ENCODE measurements at regions not wholly inside any gene's neighbourhood (a gene's known extent, or its start where the extent isn't known, plus 50 kb on each side); places are given as distances from the start of the nearest gene placed in this dataset.

DNA sequence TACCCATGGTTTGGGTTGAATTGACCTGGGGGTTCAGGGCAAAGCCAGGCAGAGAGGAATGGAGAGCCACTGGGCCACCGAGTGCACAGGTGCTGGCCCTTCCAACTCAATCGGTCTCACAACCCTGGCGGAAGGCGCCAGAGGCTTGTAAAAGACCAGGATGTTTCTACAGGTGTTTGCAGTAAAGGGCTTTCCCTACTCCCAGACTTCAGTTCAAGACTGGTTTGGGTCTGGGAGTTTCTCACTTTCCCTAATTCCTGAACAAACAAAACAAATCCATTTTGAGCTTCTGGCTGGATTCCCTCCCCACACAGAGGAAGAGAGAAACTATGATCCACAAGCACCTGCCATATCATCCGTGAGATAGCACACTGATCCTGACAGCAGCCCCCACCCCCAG lies 125.2 kb upstream of the KLF4 start:
- ChIA-PET POLR2A (no interaction called here), CTCF (interaction anchor here (0.6 kb wide), 1 partner anchor 10 kb away, joined by 4 read pairs; no protein-coding TSS in a partner anchor)
- Histone ChIP-seq H3K4me3 (ENCODE audit: low read depth, low read length) (no peak overlapping the region), H3K36me3 (ENCODE audit: control insufficient read depth in 2 of 2, insufficient read depth in 1 of 2, low read length in 2 of 2) (no peaks in the 10 kb centered on the region), H3K9me3 (ENCODE audit: control insufficient read depth, insufficient read depth, low read depth, low read length) (no peaks in the 10 kb centered on the region), H3K27ac (ENCODE audit: extremely low read depth, low read depth, low read length) (no peak overlapping the region), H3K4me1 (ENCODE audit: control insufficient read depth, insufficient read depth, low read length) (no peaks in the 10 kb centered on the region)
- TF ChIP-seq PRDM1 (tag by site-specific recombination; IDR thresholded peaks at IDR 0.05): no peak

DNA sequence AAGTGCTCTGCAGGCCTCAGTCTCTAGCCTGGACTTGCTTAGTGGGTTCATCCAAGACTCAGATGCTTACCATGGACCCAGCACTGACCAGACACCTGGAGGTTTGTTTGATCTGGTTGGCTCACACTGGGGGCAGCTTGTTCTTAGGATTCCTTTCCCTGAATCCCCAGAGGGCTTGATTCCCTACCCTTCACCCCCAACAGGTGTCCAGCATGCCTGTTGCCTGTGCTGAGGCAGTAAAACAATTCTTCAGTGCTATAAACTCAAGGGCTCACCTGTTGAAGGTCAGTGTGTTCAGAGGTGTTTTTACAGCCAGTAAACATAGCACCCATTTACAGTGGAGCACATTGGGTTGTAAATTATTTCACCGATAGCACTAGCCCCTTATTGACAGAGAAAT lies 123.8 kb upstream of the KLF4 start:
- TF ChIP-seq ZNF223 (tag by site-specific recombination; IDR thresholded peaks at IDR 0.05): no peak
- TF ChIP-seq, protein P1, sequence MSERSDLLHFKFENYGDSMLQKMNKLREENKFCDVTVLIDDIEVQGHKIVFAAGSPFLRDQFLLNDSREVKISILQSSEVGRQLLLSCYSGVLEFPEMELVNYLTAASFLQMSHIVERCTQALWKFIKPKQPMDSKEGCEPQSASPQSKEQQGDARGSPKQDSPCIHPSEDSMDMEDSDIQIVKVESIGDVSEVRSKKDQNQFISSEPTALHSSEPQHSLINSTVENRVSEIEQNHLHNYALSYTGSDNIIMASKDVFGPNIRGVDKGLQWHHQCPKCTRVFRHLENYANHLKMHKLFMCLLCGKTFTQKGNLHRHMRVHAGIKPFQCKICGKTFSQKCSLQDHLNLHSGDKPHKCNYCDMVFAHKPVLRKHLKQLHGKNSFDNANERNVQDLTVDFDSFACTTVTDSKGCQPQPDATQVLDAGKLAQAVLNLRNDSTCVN (tag by site-specific recombination; optimal IDR thresholded peaks at IDR 0.05): no peak
- TF ChIP-seq SCRT2 (tag by site-specific recombination; IDR thresholded peaks at IDR 0.05): peak; percentile 99
- no peak for TF ChIP-seq MYNN (tag by site-specific recombination; IDR thresholded peaks at IDR 0.05; ENCODE audit: borderline replicate concordance)
- no peak for TF ChIP-seq ZIC2 (tag by site-specific recombination; IDR thresholded peaks at IDR 0.05)
- peak; percentile 100 for TF ChIP-seq SCRT1 (tag by site-specific recombination; IDR thresholded peaks at IDR 0.05; ENCODE audit: borderline replicate concordance)
- Histone ChIP-seq H3K27ac (ENCODE audit: extremely low read depth, low read depth, low read length) (no peak overlapping the region), H3K9me3 (ENCODE audit: control insufficient read depth, insufficient read depth, low read depth, low read length) (no peaks in the 10 kb centered on the region), H3K4me3 (ENCODE audit: low read depth, low read length) (no peak overlapping the region), H3K36me3 (ENCODE audit: control insufficient read depth in 2 of 2, insufficient read depth in 1 of 2, low read length in 2 of 2) (no peaks in the 10 kb centered on the region), H3K4me1 (ENCODE audit: control insufficient read depth, insufficient read depth, low read length) (no peaks in the 10 kb centered on the region)
- ChIA-PET CTCF (interaction anchor here (0.6 kb wide), 1 partner anchor 54 kb away, joined by 3 read pairs; no protein-coding TSS in a partner anchor), POLR2A (no interaction called here)

DNA sequence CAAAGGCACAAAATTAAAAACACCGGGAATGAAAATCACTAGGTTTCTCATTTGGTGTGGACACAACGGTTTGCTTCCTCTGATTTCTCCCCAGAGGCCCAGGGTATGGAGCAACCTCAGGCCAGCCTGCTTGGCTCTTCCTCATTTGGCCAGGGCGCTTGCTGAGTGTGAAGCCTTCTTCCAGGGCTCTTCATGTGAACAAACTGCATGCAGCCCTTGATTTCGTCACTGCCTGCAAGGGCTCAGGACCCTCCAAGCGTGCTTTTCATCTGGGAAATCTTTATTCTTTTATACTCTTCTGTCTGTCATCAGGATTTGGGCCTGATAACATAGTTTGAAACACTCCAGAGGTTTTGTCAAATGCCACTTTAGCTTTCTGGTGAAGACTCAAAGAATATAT lies 122.6 kb upstream of the KLF4 start:
- H3K27ac ChIP-seq (ENCODE audit: extremely low read depth, low read depth, low read length): no peak overlapping the region
- H3K4me1 ChIP-seq (ENCODE audit: control insufficient read depth, insufficient read depth, low read length): no peaks in the 10 kb centered on the region
- ChIA-PET POLR2A (interaction anchor here (0.6 kb wide), 1 partner anchor 122 kb away, joined by 3 read pairs; no protein-coding TSS in a partner anchor), CTCF (interaction anchor here (0.6 kb wide), 1 partner anchor 332 kb away, joined by 4 read pairs; no protein-coding TSS in a partner anchor)
- no peak overlapping the region for H3K4me3 ChIP-seq (ENCODE audit: low read depth, low read length)
- no peaks in the 10 kb centered on the region for H3K9me3 ChIP-seq (ENCODE audit: control insufficient read depth, insufficient read depth, low read depth, low read length)
- no peaks in the 10 kb centered on the region for H3K36me3 ChIP-seq (ENCODE audit: control insufficient read depth in 2 of 2, insufficient read depth in 1 of 2, low read length in 2 of 2)
- TF ChIP-seq, protein P1 (tag by site-specific recombination; optimal IDR thresholded peaks at IDR 0.05): no peak
- no peak for TF ChIP-seq ZNF830 (tag by site-specific recombination; IDR thresholded peaks at IDR 0.05; ENCODE audit: low read depth)
- TF ChIP-seq ZNF311 (tag by site-specific recombination; IDR thresholded peaks at IDR 0.05; ENCODE audit: borderline replicate concordance): no peak
- no peak for TF ChIP-seq ZNF174 (tag by site-specific recombination; IDR thresholded peaks at IDR 0.05)
- no peak for TF ChIP-seq ZSCAN16 (tag by site-specific recombination; IDR thresholded peaks at IDR 0.05)
- TF ChIP-seq, protein P2, sequence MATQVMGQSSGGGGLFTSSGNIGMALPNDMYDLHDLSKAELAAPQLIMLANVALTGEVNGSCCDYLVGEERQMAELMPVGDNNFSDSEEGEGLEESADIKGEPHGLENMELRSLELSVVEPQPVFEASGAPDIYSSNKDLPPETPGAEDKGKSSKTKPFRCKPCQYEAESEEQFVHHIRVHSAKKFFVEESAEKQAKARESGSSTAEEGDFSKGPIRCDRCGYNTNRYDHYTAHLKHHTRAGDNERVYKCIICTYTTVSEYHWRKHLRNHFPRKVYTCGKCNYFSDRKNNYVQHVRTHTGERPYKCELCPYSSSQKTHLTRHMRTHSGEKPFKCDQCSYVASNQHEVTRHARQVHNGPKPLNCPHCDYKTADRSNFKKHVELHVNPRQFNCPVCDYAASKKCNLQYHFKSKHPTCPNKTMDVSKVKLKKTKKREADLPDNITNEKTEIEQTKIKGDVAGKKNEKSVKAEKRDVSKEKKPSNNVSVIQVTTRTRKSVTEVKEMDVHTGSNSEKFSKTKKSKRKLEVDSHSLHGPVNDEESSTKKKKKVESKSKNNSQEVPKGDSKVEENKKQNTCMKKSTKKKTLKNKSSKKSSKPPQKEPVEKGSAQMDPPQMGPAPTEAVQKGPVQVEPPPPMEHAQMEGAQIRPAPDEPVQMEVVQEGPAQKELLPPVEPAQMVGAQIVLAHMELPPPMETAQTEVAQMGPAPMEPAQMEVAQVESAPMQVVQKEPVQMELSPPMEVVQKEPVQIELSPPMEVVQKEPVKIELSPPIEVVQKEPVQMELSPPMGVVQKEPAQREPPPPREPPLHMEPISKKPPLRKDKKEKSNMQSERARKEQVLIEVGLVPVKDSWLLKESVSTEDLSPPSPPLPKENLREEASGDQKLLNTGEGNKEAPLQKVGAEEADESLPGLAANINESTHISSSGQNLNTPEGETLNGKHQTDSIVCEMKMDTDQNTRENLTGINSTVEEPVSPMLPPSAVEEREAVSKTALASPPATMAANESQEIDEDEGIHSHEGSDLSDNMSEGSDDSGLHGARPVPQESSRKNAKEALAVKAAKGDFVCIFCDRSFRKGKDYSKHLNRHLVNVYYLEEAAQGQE (tag by site-specific recombination; IDR thresholded peaks at IDR 0.05): no peak
- TF ChIP-seq, protein P3, sequence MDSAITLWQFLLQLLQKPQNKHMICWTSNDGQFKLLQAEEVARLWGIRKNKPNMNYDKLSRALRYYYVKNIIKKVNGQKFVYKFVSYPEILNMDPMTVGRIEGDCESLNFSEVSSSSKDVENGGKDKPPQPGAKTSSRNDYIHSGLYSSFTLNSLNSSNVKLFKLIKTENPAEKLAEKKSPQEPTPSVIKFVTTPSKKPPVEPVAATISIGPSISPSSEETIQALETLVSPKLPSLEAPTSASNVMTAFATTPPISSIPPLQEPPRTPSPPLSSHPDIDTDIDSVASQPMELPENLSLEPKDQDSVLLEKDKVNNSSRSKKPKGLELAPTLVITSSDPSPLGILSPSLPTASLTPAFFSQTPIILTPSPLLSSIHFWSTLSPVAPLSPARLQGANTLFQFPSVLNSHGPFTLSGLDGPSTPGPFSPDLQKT (IDR thresholded peaks at IDR 0.05; ENCODE audit: borderline replicate concordance, low read depth, low read length): no peak
- TF ChIP-seq, protein P4, sequence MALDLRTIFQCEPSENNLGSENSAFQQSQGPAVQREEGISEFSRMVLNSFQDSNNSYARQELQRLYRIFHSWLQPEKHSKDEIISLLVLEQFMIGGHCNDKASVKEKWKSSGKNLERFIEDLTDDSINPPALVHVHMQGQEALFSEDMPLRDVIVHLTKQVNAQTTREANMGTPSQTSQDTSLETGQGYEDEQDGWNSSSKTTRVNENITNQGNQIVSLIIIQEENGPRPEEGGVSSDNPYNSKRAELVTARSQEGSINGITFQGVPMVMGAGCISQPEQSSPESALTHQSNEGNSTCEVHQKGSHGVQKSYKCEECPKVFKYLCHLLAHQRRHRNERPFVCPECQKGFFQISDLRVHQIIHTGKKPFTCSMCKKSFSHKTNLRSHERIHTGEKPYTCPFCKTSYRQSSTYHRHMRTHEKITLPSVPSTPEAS (tag by site-specific recombination; IDR thresholded peaks at IDR 0.05): no peak
- TF ChIP-seq, protein P5, sequence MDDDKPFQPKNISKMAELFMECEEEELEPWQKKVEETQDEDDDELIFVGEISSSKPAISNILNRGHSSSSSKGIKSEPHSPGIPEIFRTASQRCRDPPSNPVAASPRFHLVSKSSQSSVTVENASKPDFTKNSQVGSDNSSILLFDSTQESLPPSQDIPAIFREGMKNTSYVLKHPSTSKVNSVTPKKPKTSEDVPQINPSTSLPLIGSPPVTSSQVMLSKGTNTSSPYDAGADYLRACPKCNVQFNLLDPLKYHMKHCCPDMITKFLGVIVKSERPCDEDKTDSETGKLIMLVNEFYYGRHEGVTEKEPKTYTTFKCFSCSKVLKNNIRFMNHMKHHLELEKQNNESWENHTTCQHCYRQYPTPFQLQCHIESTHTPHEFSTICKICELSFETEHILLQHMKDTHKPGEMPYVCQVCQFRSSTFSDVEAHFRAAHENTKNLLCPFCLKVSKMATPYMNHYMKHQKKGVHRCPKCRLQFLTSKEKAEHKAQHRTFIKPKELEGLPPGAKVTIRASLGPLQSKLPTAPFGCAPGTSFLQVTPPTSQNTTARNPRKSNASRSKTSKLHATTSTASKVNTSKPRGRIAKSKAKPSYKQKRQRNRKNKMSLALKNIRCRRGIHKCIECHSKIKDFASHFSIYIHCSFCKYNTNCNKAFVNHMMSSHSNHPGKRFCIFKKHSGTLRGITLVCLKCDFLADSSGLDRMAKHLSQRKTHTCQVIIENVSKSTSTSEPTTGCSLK (tag by site-specific recombination; IDR thresholded peaks at IDR 0.05): no peak
- TF ChIP-seq ZNF768 (tag by site-specific recombination; IDR thresholded peaks at IDR 0.05): no peak
- TF ChIP-seq, protein P6, sequence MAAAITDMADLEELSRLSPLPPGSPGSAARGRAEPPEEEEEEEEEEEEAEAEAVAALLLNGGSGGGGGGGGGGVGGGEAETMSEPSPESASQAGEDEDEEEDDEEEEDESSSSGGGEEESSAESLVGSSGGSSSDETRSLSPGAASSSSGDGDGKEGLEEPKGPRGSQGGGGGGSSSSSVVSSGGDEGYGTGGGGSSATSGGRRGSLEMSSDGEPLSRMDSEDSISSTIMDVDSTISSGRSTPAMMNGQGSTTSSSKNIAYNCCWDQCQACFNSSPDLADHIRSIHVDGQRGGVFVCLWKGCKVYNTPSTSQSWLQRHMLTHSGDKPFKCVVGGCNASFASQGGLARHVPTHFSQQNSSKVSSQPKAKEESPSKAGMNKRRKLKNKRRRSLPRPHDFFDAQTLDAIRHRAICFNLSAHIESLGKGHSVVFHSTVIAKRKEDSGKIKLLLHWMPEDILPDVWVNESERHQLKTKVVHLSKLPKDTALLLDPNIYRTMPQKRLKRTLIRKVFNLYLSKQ (tag by site-specific recombination; IDR thresholded peaks at IDR 0.05; ENCODE audit: borderline replicate concordance): no peak
- TF ChIP-seq GLIS1 (tag by site-specific recombination; IDR thresholded peaks at IDR 0.05): no peak
- no peak for TF ChIP-seq HOXA7 (CRISPR knock-in tag; IDR thresholded peaks at IDR 0.05; ENCODE audit: borderline replicate concordance)
